ENCODE measurements at regions not wholly inside any gene's neighbourhood (a gene's known extent, or its start where the extent isn't known, plus 50 kb on each side); places are given as distances from the start of the nearest gene placed in this dataset.

DNA sequence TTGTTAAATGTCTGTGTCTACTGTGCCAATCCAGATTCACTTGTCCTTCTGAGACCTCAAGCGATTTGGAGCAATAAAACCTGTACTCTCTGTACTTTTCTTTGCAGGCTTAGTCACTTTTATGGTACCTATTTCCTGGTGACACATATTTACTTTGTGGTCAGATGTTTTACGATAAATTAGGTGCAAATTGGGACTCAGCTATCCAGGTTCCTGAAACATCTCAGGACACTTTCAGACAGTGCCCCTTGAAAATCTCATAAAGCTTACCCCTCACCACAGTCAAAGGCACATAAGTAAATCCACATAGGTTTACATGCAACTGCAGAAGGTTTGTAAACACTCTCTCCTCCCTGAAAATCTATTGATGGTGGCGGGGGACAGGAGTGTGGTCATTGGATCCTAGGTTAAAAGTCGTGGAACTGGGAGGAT lies 438.8 kb downstream of the EFNB2 start (continued):
- TF ChIP-seq, protein P1, sequence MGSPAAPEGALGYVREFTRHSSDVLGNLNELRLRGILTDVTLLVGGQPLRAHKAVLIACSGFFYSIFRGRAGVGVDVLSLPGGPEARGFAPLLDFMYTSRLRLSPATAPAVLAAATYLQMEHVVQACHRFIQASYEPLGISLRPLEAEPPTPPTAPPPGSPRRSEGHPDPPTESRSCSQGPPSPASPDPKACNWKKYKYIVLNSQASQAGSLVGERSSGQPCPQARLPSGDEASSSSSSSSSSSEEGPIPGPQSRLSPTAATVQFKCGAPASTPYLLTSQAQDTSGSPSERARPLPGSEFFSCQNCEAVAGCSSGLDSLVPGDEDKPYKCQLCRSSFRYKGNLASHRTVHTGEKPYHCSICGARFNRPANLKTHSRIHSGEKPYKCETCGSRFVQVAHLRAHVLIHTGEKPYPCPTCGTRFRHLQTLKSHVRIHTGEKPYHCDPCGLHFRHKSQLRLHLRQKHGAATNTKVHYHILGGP (tag by site-specific recombination; IDR thresholded peaks at IDR 0.05), result peak; percentile 72
- TF ChIP-seq ZEB2 (tag by site-specific recombination; IDR thresholded peaks at IDR 0.05) (no peak), ZNF558 (tag by site-specific recombination; IDR thresholded peaks at IDR 0.05) (no peak), ZNF24 (tag by site-specific recombination; IDR thresholded peaks at IDR 0.05) (peak; percentile 90), SP2 (tag by site-specific recombination; IDR thresholded peaks at IDR 0.05) (no peak), MYNN (tag by site-specific recombination; IDR thresholded peaks at IDR 0.05; ENCODE audit: borderline replicate concordance) (no peak), ZFP3 (tag by site-specific recombination; IDR thresholded peaks at IDR 0.05; ENCODE audit: low read depth) (no peak), ZNF610 (tag by site-specific recombination; IDR thresholded peaks at IDR 0.05; ENCODE audit: borderline replicate concordance) (peak; percentile 69; the same call in 1 of the 2 replicates), ZXDB (tag by site-specific recombination; IDR thresholded peaks at IDR 0.05) (peak; percentile 73; the same call in 1 of the 2 replicates), TRIM28 (IDR thresholded peaks at IDR 0.05; ENCODE audit: borderline replicate concordance, low read length) (peak; percentile 24; the same call in 1 of the 2 replicates), ZNF366 (tag by site-specific recombination; conservative IDR thresholded peaks at IDR 0.05) (peak; percentile 85), ZNF132 (tag by site-specific recombination; IDR thresholded peaks at IDR 0.05; ENCODE audit: borderline replicate concordance) (no peak)
- TF ChIP-seq, protein P2, sequence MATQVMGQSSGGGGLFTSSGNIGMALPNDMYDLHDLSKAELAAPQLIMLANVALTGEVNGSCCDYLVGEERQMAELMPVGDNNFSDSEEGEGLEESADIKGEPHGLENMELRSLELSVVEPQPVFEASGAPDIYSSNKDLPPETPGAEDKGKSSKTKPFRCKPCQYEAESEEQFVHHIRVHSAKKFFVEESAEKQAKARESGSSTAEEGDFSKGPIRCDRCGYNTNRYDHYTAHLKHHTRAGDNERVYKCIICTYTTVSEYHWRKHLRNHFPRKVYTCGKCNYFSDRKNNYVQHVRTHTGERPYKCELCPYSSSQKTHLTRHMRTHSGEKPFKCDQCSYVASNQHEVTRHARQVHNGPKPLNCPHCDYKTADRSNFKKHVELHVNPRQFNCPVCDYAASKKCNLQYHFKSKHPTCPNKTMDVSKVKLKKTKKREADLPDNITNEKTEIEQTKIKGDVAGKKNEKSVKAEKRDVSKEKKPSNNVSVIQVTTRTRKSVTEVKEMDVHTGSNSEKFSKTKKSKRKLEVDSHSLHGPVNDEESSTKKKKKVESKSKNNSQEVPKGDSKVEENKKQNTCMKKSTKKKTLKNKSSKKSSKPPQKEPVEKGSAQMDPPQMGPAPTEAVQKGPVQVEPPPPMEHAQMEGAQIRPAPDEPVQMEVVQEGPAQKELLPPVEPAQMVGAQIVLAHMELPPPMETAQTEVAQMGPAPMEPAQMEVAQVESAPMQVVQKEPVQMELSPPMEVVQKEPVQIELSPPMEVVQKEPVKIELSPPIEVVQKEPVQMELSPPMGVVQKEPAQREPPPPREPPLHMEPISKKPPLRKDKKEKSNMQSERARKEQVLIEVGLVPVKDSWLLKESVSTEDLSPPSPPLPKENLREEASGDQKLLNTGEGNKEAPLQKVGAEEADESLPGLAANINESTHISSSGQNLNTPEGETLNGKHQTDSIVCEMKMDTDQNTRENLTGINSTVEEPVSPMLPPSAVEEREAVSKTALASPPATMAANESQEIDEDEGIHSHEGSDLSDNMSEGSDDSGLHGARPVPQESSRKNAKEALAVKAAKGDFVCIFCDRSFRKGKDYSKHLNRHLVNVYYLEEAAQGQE (tag by site-specific recombination; IDR thresholded peaks at IDR 0.05), result peak; percentile 41; the same call in 1 of the 2 replicates
- TF ChIP-seq, protein P3, sequence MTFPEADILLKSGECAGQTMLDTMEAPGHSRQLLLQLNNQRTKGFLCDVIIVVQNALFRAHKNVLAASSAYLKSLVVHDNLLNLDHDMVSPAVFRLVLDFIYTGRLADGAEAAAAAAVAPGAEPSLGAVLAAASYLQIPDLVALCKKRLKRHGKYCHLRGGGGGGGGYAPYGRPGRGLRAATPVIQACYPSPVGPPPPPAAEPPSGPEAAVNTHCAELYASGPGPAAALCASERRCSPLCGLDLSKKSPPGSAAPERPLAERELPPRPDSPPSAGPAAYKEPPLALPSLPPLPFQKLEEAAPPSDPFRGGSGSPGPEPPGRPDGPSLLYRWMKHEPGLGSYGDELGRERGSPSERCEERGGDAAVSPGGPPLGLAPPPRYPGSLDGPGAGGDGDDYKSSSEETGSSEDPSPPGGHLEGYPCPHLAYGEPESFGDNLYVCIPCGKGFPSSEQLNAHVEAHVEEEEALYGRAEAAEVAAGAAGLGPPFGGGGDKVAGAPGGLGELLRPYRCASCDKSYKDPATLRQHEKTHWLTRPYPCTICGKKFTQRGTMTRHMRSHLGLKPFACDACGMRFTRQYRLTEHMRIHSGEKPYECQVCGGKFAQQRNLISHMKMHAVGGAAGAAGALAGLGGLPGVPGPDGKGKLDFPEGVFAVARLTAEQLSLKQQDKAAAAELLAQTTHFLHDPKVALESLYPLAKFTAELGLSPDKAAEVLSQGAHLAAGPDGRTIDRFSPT (tag by site-specific recombination; IDR thresholded peaks at IDR 0.05), result peak; percentile 85; the same call in 1 of the 2 replicates
- TF ChIP-seq, protein P4, sequence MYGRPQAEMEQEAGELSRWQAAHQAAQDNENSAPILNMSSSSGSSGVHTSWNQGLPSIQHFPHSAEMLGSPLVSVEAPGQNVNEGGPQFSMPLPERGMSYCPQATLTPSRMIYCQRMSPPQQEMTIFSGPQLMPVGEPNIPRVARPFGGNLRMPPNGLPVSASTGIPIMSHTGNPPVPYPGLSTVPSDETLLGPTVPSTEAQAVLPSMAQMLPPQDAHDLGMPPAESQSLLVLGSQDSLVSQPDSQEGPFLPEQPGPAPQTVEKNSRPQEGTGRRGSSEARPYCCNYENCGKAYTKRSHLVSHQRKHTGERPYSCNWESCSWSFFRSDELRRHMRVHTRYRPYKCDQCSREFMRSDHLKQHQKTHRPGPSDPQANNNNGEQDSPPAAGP (tag by site-specific recombination; IDR thresholded peaks at IDR 0.05), result peak; percentile 93
- TF ChIP-seq, protein P5, sequence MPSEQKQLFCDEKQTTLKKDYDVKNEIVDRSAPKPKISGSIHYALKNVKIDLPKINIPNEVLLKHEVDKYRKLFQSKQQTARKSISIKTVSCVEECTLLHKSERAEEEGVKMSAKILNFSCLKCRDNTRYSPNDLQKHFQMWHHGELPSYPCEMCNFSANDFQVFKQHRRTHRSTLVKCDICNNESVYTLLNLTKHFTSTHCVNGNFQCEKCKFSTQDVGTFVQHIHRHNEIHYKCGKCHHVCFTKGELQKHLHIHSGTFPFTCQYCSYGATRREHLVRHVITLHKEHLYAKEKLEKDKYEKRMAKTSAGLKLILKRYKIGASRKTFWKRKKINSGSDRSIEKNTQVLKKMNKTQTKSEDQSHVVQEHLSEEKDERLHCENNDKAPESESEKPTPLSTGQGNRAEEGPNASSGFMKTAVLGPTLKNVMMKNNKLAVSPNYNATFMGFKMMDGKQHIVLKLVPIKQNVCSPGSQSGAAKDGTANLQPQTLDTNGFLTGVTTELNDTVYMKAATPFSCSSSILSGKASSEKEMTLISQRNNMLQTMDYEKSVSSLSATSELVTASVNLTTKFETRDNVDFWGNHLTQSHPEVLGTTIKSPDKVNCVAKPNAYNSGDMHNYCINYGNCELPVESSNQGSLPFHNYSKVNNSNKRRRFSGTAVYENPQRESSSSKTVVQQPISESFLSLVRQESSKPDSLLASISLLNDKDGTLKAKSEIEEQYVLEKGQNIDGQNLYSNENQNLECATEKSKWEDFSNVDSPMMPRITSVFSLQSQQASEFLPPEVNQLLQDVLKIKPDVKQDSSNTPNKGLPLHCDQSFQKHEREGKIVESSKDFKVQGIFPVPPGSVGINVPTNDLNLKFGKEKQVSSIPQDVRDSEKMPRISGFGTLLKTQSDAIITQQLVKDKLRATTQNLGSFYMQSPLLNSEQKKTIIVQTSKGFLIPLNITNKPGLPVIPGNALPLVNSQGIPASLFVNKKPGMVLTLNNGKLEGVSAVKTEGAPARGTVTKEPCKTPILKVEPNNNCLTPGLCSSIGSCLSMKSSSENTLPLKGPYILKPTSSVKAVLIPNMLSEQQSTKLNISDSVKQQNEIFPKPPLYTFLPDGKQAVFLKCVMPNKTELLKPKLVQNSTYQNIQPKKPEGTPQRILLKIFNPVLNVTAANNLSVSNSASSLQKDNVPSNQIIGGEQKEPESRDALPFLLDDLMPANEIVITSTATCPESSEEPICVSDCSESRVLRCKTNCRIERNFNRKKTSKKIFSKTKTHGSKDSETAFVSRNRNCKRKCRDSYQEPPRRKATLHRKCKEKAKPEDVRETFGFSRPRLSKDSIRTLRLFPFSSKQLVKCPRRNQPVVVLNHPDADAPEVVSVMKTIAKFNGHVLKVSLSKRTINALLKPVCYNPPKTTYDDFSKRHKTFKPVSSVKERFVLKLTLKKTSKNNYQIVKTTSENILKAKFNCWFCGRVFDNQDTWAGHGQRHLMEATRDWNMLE (tag by site-specific recombination; conservative IDR thresholded peaks at IDR 0.05; ENCODE audit: low read depth), result 0 out of 2 replicates have a peak, but pooled peaks have one; percentile 25
- TF ChIP-seq, protein P6, sequence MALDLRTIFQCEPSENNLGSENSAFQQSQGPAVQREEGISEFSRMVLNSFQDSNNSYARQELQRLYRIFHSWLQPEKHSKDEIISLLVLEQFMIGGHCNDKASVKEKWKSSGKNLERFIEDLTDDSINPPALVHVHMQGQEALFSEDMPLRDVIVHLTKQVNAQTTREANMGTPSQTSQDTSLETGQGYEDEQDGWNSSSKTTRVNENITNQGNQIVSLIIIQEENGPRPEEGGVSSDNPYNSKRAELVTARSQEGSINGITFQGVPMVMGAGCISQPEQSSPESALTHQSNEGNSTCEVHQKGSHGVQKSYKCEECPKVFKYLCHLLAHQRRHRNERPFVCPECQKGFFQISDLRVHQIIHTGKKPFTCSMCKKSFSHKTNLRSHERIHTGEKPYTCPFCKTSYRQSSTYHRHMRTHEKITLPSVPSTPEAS (tag by site-specific recombination; IDR thresholded peaks at IDR 0.05), result peak; percentile 43
- TF ChIP-seq, protein P7, sequence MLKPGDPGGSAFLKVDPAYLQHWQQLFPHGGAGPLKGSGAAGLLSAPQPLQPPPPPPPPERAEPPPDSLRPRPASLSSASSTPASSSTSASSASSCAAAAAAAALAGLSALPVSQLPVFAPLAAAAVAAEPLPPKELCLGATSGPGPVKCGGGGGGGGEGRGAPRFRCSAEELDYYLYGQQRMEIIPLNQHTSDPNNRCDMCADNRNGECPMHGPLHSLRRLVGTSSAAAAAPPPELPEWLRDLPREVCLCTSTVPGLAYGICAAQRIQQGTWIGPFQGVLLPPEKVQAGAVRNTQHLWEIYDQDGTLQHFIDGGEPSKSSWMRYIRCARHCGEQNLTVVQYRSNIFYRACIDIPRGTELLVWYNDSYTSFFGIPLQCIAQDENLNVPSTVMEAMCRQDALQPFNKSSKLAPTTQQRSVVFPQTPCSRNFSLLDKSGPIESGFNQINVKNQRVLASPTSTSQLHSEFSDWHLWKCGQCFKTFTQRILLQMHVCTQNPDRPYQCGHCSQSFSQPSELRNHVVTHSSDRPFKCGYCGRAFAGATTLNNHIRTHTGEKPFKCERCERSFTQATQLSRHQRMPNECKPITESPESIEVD (tag by site-specific recombination; IDR thresholded peaks at IDR 0.05), result peak; percentile 90
- TF ChIP-seq, protein P8, sequence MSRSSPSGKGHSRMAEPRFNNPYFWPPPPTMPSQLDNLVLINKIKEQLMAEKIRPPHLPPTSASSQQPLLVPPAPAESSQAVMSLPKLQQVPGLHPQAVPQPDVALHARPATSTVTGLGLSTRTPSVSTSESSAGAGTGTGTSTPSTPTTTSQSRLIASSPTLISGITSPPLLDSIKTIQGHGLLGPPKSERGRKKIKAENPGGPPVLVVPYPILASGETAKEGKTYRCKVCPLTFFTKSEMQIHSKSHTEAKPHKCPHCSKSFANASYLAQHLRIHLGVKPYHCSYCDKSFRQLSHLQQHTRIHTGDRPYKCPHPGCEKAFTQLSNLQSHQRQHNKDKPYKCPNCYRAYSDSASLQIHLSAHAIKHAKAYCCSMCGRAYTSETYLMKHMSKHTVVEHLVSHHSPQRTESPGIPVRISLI (tag by site-specific recombination; IDR thresholded peaks at IDR 0.05), result no peak
